ENCODE measurements at regions not wholly inside any gene's neighbourhood (a gene's known extent, or its start where the extent isn't known, plus 50 kb on each side); places are given as distances from the start of the nearest gene placed in this dataset.
A peak's percentile ranks its signal among the peaks of the same experiment; 100 is the strongest.

DNA sequence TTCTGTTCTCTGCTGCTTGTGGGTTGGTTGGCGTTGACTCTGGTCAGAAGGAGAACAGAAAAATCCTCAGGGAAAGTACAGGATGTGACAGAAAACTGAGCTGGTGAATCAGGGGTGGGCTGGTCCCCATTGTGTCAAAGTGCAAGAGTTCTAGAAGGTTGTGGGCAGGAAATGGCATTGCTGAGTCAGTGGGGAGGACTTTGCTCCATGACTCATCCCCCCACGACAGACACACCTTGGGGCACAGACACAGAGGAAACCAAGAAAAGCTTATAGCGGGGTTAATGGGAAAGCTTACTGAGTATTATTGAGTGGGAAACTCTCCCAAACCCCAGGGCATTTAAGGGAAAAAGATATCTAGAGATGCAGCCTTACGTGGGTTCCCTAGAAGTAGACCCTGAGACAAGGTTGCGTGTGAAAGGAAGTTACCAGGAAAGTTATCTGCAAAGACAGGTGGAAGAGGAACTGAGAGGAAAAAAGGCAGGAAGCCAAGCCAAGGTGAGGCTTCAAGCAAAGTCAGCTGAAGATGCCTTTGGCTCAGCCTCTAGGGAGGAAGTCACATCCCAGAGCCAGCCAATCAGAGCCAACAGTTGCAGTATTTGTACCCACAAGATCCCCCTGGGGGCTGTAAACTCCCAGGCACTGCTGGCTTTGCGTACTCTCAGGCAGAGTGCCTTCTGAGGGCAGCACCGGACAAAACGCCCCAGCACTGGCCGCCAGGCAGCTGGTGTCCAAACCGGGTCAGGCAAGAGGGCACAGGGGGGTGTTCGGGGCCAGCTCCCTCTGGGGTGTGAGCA is 86.4 kb downstream of the FOXL1 start:
- DNase-seq (ENCODE audit: low read depth in 2 of 2): peak; percentile 45 to 52

DNA sequence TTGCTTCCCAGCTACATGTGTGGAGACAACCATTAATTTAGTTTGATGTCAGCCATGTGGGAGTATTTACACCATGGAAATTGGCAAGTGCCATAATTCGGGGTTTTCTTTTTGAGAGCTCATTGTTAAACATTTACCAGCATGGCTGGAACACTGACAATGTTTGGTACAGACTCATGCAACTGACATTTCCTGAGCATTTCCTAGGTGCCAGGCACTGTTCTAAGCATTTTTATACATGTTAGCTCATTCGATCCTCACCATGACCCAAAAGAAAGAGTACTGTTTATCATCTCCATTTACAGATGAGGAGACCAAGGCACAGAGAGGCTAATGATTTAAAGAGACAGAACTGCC is 86.9 kb downstream of the FOXL1 start:
- no peak for DNase-seq (ENCODE audit: low read depth in 2 of 2)

- DNase-seq (ENCODE audit: low read depth in 2 of 2): no peak
These were observed 87.6 kb downstream of the FOXL1 start for GRCh38 chr16:86665929-86666328.

GRCh38 chr16:86667035-86667434 is 88.7 kb downstream of the FOXL1 start:
- DNase-seq (ENCODE audit: low read depth in 2 of 2): no peak

DNA sequence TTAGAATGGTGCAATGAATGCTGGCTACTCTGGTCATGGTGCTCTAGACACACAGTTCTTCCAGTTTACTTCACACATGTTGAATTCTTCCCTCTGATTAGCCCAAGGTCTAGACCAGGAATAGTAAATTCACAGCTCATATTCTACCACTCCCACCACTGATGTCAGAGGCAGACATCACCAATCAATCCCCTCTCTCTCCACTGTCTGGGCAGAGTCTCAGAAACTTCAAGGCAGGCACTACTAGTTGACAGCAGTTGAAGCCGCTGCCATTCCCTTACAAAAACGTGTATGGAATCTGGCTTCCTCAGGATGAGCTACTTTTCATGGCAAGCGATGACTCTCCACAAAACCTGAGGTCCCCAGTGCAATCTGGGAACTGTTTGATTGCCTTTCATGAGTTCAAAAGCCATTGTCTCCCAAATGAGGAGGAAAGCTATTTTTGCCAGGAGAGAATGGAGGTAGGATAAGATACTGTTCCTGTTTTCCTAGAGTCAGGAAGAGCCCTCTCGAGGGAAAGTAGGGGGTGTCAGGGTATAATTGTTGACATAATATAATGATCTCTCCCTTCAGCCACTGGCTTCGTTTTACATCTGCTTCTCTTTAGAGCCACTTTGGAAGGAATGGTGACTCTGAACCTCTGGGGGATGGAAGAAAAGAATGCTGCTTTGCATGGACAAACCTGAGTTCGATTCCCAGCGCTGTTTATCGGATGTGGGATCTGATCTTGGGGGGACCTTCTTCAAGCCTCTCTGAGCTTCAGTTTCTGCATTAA is 90.0 kb downstream of the FOXL1 start:
- peak; percentile 56 to 61 for DNase-seq (ENCODE audit: low read depth in 2 of 2)

GRCh38 chr16:86669285-86669805 is 91.0 kb downstream of the FOXL1 start:
- no peak for DNase-seq (ENCODE audit: low read depth in 2 of 2)

GRCh38 chr16:86669937-86670749 is 91.8 kb downstream of the FOXL1 start:
- no peak for DNase-seq (ENCODE audit: low read depth in 2 of 2)

- no peak for DNase-seq (ENCODE audit: low read depth in 2 of 2)
These were observed 92.4 kb downstream of the FOXL1 start for GRCh38 chr16:86670750-86671234.

GRCh38 chr16:86671486-86672178 is 93.3 kb downstream of the FOXL1 start:
- DNase-seq (ENCODE audit: low read depth in 2 of 2): no peak

DNA sequence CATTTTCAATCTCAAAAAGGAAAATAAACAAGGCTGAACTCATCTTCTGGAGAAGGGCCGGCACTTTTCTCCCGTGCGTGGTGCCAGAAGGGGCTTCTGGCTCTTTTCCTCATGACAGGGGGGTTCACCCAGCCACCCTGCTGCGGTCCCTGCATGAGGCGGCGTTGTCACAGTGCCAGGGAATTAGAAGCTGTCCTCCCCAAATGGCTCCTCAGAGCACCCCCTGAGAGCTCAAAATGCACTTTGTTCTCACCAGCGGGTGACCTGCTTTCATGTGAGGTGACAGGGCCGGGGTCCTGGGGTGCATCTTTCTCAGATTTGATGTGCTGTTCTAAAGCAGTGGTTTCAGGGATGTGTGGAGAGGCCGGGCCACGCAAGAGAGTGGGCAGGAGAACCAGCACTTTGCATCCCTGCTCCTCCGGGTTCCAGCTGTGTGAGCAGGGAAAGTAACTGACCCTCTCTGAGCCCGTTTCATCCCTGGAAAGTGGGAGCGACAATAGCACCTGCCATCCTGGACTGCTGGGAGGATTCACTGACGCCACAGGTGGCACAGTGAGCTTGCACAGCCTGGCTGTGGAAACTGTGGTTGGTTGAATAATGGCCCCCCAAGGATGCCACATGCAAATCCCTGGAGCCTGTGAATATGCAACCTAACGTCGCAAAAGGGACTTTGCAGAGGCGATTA is 94.0 kb downstream of the FOXL1 start:
- DNase-seq (ENCODE audit: low read depth in 2 of 2): no peak

GRCh38 chr16:86673090-86673955 is 95.0 kb downstream of the FOXL1 start:
- no peak for DNase-seq (ENCODE audit: low read depth in 2 of 2)

DNA sequence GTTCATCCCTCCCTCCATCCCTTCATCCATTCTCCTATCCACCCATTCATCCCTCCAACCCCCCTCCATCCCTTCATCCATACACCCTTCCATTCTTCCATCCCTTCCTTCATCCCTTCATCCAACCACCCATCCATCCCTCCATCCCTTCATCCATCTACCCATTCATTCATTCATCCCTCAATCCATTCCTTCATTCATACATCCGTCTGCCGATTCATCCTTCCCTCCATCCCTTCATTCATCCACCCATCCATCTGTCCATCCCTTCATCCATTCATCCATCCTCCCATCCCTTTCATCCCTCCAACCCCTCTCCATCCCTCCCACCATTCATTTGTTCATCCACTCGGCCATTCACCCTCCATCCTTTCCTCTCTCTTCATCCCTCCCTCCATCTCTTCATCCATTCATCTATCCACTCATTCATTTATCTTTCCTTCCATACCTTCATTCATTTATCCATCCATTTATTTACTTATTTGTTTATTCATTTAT is 95.7 kb downstream of the FOXL1 start:
- DNase-seq (ENCODE audit: low read depth in 2 of 2): no peak

DNA sequence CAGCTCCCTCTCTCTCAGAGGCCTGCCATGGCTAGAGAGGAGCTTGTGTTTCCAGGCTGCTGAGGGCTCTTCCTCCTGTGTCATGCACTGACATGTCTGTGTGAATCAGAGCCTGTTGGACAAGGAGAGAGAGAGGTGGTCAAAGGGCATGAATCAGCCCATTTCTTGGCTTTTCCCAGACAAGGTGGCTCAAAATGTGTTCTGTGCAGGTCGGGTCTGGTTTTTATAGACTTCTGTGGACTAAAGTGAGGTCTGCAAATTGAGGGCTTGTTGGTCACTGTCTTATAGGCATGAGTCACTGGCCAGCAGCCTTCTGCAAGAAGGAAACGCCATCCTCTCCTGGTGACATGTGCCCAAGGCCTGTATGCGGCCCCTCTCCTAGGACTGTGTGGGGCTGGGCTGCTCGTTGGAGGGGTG is 97.9 kb downstream of the FOXL1 start:
- DNase-seq (ENCODE audit: low read depth in 2 of 2): no peak

DNA sequence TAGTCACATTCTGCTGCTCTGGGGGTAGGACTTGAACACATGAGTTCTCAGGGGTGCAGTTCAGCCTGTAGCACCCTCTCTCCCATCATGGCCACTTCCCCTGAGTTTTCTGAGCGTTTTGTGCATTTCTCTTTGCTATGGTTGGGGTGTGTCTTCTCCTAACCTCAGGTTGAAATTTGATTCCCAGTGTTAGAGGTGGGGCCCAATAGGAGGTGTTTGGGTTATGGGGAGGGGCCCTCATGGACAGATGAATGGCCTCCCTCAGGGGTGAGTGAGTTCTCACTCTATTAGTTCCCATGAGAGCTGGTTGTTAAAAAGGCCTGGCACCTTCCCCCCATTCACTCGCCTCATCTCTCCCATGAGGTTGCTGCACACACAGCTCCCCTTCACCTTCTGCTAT is 101.1 kb downstream of the FOXL1 start:
- DNase-seq (ENCODE audit: low read depth in 2 of 2): no peak

GRCh38 chr16:86680162-86680561 is 101.8 kb downstream of the FOXL1 start:
- DNase-seq (ENCODE audit: low read depth in 2 of 2): peak; percentile 63 to 65

DNA sequence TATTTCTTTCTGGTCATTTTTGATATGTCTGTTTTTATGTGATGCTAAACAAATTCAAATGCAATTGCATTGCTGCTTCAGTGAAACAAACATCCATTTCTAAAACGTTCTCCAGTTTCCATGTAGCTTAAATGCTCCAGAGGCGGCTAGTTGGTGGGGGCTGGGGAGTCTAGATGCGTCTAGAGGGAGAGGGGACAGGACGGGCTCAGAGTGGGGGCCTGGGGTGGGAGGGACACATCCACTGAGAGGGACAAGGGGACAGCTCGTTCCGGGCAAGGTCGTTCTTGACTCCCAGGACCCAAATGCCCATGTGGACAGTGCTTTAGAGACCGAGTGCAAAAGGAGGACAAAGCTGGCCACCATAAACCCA is 102.3 kb downstream of the FOXL1 start:
- no peak for DNase-seq (ENCODE audit: low read depth in 2 of 2)

GRCh38 chr16:86681031-86681756 is 102.8 kb downstream of the FOXL1 start:
- no peak for DNase-seq (ENCODE audit: low read depth in 2 of 2)

DNA sequence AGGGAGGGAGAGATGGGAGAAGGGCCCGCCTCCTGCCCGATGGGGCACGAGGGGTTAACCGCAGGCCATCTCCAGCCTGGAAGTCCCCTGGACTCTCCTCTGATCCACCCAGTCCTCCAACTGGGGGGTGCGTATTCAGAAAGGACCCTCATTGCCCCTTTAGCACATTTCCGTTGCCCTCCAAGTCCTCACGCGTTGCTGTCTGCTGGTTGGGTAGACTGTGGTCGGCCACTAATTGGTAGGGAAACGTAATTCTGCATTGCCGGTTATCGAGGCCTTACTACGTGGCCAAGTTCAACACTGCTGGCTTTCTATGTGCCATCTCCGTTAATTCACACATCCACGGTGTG is 103.4 kb downstream of the FOXL1 start:
- DNase-seq (ENCODE audit: low read depth in 2 of 2): no peak
